GM23338 (cell line): ENCODE measurements at regions not wholly inside any gene's neighbourhood (a gene's known extent, or its start where the extent isn't known, plus 50 kb on each side); places are given as distances from the start of the nearest gene placed in this dataset.
A peak's percentile ranks its signal among the peaks of the same experiment; 100 is the strongest.

Experiments
- ATAC-seq: fragments of 200-7000 bp; cut with Tn5 transposase; 3 replicates; pipeline ENCODE4 v1.9.1; 2020
- DNase-seq: peaks from one replicate; pipeline ENCODE4 v3.0.0-alpha.2; 2015; ENCODE audit warnings: low spot score
- H2AFZ ChIP-seq: fragments of 200-600 bp; sonication (generic); 2 replicates; pipeline ENCODE4 v1.8.0; 2016; ENCODE audit warnings: antibody characterized with exemption, mild to moderate bottlenecking, moderate library complexity
- H3F3A ChIP-seq: fragments of 200-600 bp; sonication (generic); replicated peaks from 2 replicates; pipeline ENCODE4 v1.8.0; 2017; ENCODE audit warnings: antibody characterized with exemption, mixed run types, low read depth
- H3K27ac ChIP-seq: fragments of 200-600 bp; sonication (generic); 2 replicates; pipeline ENCODE4 v1.6.1; 2016; ENCODE audit warnings: low read depth
- H3K27me3 ChIP-seq: fragments of 200-600 bp; sonication (generic); 2 replicates; pipeline ENCODE4 v1.8.0; 2016; ENCODE audit warnings: mild to moderate bottlenecking, mixed run types, moderate library complexity; ENCODE audit not compliant: insufficient read depth
- H3K36me3 ChIP-seq: fragments of 200-600 bp; sonication (generic); 2 replicates; pipeline ENCODE4 v1.8.0; 2016; ENCODE audit warnings: mild to moderate bottlenecking; ENCODE audit not compliant: insufficient read depth
- H3K4me1 ChIP-seq: fragments of 200-600 bp; sonication (generic); 2 replicates; pipeline ENCODE4 v1.8.0; 2016; ENCODE audit warnings: mild to moderate bottlenecking, moderate library complexity; ENCODE audit not compliant: insufficient read depth
- H3K4me2 ChIP-seq: fragments of 200-600 bp; sonication (generic); 2 replicates; pipeline ENCODE4 v1.7.1; 2017; ENCODE audit warnings: mixed run types
- H3K4me3 ChIP-seq: fragments of 200-600 bp; sonication (generic); 2 replicates; pipeline ENCODE4 v1.6.1; 2016; ENCODE audit warnings: mixed run types
- H3K79me2 ChIP-seq: fragments of 200-600 bp; sonication (generic); replicated peaks from 2 replicates; pipeline ENCODE4 v1.8.0; 2017; ENCODE audit warnings: mild to moderate bottlenecking; ENCODE audit not compliant: insufficient read depth
- H3K9me2 ChIP-seq: fragments of 200-600 bp; sonication (generic); 2 replicates; pipeline ENCODE4 v1.8.0; 2017; ENCODE audit not compliant: insufficient read depth
- H4K20me1 ChIP-seq: fragments of 200-600 bp; sonication (generic); replicated peaks from 2 replicates; pipeline ENCODE4 v1.8.0; 2017; ENCODE audit warnings: mild to moderate bottlenecking; ENCODE audit not compliant: insufficient read depth
- H3K27ac Mint-ChIP-seq: 2 replicates; pipeline ENCODE4 v1.8.0; 2020; ENCODE audit warnings: inconsistent platforms, mild to moderate bottlenecking, moderate library complexity, mixed read lengths
- H3K27me3 Mint-ChIP-seq: 3 replicates; pipeline ENCODE4 v1.8.0; 2022; ENCODE audit warnings: low read depth, mild to moderate bottlenecking, moderate library complexity, mixed read lengths, inconsistent platforms; ENCODE audit not compliant: insufficient read depth, poor library complexity
- H3K36me3 Mint-ChIP-seq: 3 replicates; pipeline ENCODE4 v1.8.0; 2021; ENCODE audit warnings: low read depth, mild to moderate bottlenecking, inconsistent platforms, moderate library complexity, mixed read lengths
- H3K4me1 Mint-ChIP-seq: 3 replicates; pipeline ENCODE4 v1.8.0; 2020; ENCODE audit warnings: mild to moderate bottlenecking, inconsistent platforms, mixed read lengths
- H3K4me3 Mint-ChIP-seq: 3 replicates; pipeline ENCODE4 v1.8.0; 2021; ENCODE audit warnings: moderate library complexity, mild to moderate bottlenecking, inconsistent platforms, mixed read lengths
- H3K9me3 Mint-ChIP-seq: 3 replicates; pipeline ENCODE4 v1.8.0; 2020; ENCODE audit warnings: moderate library complexity, mild to moderate bottlenecking, inconsistent platforms, mixed read lengths
- CTCF ChIP-seq, 2 experiments: fragments of 200-600 bp in 1 of 2; sonication (generic) in 1 of 2; conservative IDR thresholded peaks; 2 replicates each; pipeline versions ENCODE4 v1.5.1 to v1.6.1; 2016 to 2017; ENCODE audit warnings: antibody characterized with exemption in 2 of 2, low read depth in 2 of 2, mild to moderate bottlenecking in 2 of 2, moderate library complexity in 1 of 2
- TF ChIP-seq, protein P1 (sequence below): fragments of 250-450 bp; sonication (Bioruptor Pico); IDR thresholded peaks from 2 replicates; pipeline ENCODE4 v1.5.0; 2020; ENCODE audit warnings: mild to moderate bottlenecking, moderate library complexity

DNA sequence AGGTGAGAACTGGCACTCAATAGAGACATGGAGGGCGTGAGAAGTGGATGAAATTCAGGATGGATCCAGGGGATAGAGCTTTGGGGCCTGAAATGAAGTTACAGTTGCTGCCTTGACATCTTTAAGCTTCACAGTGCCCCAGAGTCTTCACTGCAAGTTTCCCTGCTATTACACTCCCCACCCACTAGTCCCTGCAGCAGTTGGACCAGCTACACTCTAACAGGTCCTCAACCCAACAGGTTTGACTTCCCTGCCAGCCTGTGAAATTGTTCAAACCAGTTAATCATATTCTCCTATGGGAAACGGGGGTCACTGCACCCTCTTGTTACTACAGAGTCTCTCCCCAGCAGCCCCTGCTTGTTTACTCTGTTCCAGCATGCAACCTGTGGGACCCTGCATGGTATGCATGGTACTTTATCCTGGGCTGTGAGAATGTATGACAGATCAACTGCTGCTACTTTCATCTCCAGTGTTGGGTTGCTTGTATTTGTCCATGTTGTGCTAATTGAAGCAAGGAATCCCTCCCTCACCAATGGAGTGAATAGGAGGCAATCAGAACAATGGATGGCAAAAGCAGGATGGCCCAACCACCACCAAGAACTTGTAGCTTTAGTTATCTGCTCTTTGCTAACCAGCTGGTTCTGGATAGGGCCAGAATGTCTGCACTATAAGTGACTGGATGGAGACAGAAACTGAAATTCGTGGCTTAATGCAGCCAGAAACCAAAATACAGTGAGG is 314.2 kb downstream of the OLFM4 start:
- no peak overlapping the region for H2AFZ ChIP-seq
- peak overlapping the region; percentile 70 for H3K4me2 ChIP-seq
- TF ChIP-seq, protein P1, sequence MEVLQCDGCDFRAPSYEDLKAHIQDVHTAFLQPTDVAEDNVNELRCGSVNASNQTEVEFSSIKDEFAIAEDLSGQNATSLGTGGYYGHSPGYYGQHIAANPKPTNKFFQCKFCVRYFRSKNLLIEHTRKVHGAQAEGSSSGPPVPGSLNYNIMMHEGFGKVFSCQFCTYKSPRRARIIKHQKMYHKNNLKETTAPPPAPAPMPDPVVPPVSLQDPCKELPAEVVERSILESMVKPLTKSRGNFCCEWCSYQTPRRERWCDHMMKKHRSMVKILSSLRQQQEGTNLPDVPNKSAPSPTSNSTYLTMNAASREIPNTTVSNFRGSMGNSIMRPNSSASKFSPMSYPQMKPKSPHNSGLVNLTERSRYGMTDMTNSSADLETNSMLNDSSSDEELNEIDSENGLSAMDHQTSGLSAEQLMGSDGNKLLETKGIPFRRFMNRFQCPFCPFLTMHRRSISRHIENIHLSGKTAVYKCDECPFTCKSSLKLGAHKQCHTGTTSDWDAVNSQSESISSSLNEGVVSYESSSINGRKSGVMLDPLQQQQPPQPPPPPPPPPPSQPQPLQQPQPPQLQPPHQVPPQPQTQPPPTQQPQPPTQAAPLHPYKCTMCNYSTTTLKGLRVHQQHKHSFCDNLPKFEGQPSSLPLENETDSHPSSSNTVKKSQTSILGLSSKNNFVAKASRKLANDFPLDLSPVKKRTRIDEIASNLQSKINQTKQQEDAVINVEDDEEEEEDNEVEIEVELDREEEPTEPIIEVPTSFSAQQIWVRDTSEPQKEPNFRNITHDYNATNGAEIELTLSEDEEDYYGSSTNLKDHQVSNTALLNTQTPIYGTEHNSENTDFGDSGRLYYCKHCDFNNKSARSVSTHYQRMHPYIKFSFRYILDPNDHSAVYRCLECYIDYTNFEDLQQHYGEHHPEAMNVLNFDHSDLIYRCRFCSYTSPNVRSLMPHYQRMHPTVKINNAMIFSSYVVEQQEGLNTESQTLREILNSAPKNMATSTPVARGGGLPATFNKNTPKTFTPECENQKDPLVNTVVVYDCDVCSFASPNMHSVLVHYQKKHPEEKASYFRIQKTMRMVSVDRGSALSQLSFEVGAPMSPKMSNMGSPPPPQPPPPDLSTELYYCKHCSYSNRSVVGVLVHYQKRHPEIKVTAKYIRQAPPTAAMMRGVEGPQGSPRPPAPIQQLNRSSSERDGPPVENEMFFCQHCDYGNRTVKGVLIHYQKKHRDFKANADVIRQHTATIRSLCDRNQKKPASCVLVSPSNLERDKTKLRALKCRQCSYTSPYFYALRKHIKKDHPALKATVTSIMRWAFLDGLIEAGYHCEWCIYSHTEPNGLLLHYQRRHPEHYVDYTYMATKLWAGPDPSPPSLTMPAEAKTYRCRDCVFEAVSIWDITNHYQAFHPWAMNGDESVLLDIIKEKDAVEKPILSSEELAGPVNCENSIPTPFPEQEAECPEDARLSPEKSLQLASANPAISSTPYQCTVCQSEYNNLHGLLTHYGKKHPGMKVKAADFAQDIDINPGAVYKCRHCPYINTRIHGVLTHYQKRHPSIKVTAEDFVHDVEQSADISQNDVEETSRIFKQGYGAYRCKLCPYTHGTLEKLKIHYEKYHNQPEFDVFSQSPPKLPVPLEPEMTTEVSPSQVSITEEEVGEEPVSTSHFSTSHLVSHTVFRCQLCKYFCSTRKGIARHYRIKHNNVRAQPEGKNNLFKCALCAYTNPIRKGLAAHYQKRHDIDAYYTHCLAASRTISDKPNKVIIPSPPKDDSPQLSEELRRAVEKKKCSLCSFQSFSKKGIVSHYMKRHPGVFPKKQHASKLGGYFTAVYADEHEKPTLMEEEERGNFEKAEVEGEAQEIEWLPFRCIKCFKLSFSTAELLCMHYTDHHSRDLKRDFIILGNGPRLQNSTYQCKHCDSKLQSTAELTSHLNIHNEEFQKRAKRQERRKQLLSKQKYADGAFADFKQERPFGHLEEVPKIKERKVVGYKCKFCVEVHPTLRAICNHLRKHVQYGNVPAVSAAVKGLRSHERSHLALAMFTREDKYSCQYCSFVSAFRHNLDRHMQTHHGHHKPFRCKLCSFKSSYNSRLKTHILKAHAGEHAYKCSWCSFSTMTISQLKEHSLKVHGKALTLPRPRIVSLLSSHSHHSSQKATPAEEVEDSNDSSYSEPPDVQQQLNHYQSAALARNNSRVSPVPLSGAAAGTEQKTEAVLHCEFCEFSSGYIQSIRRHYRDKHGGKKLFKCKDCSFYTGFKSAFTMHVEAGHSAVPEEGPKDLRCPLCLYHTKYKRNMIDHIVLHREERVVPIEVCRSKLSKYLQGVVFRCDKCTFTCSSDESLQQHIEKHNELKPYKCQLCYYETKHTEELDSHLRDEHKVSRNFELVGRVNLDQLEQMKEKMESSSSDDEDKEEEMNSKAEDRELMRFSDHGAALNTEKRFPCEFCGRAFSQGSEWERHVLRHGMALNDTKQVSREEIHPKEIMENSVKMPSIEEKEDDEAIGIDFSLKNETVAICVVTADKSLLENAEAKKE (CRISPR knock-in tag), result no peak
- peak in 1 of 2 experiments; percentile 30; a peak in 1 of 4 replicates for TF ChIP-seq CTCF (conservative IDR thresholded peaks at IDR 0.05; ENCODE audit: low read depth in 2 of 2)
- H3K4me1 Mint-ChIP-seq, result peaks cover 28% of the 10 kb centered on the region
- DNase-seq (peak; percentile 39), ATAC-seq (peak; percentile 63)
- H3K27ac Mint-ChIP-seq, result peak overlapping the region; percentile 21
- no peaks in the 10 kb centered on the region for H3K36me3 Mint-ChIP-seq
- H3K4me3 ChIP-seq, result peak overlapping the region; percentile 16; the same call in 1 of the 2 replicates
- H3K4me3 Mint-ChIP-seq, result peak overlapping the region; percentile 20; the same call in 1 of the 3 replicates
- peaks cover 33% of the 10 kb centered on the region for H3K4me1 ChIP-seq
- peaks cover 3% of the 10 kb centered on the region; the same call in 1 of the 3 replicates for H3K9me3 Mint-ChIP-seq
- no peak overlapping the region; the same call in 1 of the 2 replicates for H3K27ac ChIP-seq
- peaks cover 24% of the 10 kb centered on the region for H3K9me2 ChIP-seq
- no peaks in the 10 kb centered on the region; the same call in 1 of the 2 replicates for H3F3A ChIP-seq
- H3K27me3 Mint-ChIP-seq, result peaks cover 35% of the 10 kb centered on the region
- no peaks in the 10 kb centered on the region for H4K20me1 ChIP-seq
- H3K27me3 ChIP-seq, result peaks cover 34% of the 10 kb centered on the region
- no peaks in the 10 kb centered on the region for H3K79me2 ChIP-seq
- H3K36me3 ChIP-seq, result no peaks in the 10 kb centered on the region
